T-helper 1 cell treated with Interleukin-12 subunit alpha and Interleukin-12 subunit beta and Interleukin-4 antibody, amounts not matched to agents 30 ng/mL and 1 ng/mL, for 36 hours (primary cell): ENCODE measurements at regions not wholly inside any gene's neighbourhood (a gene's known extent, or its start where the extent isn't known, plus 50 kb on each side); places are given as distances from the start of the nearest gene placed in this dataset.

Experiments used
- intact Hi-C: fragments of 100-400 bp; cut with micrococcal nuclease; formaldehyde crosslinking; loops from one replicate; pipeline ENCODE4 v1.15.1; 2024

DNA sequence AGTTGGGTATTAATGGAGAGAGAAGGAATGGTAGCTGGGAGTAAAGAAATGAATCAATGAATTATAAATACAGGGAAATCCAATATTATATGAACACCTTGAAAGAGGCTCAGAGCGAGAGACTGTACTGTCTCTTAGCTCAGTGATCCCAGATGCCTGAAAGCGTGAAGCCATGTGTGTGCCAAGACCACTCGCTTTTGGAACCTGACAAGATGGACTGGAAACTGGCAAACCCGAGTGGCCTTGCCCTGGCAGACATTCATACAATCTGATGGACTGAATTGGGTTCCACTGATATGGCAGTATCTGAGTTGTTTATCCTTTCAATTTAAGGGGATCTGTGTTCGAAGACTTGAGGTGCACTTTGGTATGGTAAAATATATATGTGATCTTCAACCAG is 170.3 kb downstream of the ERCC6L2 start:
- intact Hi-C loops: no loop called here

DNA sequence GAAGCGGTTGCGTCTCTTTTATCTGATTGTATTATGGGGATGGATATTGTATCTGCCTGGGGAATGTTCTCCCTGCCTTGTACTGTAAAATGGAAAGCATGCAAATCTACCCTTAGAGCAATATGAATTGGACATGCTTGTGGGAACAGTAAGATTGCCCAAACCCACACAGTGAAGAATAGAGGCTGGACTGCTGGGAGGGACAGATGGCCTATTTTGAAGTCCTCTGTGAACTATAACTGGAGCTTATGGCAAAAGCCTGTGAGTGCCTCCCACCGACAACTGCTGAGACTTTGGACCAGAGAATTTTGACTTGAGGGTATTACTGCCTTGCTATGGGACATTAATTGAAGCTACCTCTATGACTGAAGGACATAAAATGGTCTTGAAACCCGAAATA is 168.9 kb downstream of the ERCC6L2 start:
- intact Hi-C loops: no loop called here

DNA sequence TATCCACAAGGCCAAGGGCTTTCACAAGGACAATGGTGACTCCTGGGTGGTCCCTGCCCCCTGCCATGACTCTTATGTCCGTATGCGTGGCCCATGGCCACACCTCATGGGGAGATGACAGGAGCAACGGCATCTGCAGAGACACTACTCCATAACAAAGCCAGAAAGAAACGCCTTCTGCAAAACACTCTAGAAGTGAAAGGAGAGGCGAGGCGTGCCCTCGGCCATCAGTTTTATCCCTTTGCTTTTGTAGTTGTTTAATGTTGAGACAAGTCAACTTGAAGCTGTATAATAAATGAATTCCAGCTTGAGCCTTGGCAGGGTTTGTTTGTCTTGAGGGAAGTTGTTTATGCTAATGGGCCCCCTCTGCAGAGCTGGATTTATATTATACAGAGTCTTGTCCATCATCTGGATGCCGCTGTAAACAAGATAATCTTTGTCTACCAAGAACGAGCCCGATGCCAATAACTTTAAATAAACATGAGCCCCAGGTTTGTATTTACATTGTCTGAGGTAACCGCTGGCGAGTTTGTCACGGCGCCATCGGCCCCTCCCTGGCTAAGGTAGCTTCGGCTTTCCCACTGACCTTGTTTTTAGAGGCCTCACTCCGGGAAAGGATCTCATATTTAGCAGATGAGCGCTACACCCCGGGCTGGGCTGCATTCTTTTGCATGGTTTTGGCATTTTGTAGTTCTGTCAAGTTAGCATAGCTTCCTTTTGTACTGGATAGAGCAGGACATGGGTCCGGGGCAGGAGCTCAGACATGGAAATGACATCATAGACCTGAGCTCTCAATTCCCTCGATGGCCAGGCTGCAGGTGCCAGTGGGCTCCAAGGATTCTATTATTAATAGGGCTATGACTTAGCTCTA is 165.3 kb downstream of the ERCC6L2 start:
- intact Hi-C loops: no loop called here

DNA sequence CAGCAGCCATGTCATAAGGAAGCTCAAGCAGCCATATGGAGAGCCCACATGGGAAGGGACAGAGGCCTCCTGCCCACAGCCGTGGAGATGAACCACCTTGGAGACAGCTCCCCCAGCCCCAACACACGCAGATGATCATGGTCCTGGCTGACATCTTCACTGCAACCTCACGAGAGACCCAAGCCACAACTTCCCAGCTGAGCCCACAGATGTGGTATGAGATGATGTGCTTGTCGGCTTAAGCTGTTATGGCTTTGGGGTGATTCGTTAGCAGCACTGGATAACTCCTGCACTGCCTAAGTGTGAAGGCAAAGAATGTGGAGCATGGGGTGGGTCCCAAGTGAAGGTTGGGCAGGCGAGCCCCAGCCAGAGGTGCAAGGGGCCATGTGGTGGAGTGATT is 163.4 kb downstream of the ERCC6L2 start:
- intact Hi-C loops: no loop called here

DNA sequence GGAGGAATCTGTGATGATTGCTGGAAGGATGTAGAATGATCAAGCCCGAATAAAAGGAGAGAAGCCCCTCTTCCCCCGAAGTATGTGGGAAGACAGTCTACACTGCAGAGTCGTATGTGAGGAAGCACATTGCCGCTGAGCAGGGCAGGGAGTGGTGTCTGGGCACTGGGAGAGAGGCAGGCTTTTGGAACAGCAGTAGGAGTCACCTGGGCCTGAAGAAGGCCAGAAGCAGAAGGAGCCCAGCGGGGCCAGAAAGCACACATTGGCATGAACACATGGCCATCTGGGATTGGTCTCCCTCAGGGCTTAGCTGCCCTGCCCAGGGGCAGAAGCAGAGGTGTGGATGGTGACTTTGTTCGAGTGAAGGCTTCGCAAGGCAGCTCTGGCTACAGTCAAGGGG is 162.8 kb downstream of the ERCC6L2 start:
- intact Hi-C loops: no loop called here

DNA sequence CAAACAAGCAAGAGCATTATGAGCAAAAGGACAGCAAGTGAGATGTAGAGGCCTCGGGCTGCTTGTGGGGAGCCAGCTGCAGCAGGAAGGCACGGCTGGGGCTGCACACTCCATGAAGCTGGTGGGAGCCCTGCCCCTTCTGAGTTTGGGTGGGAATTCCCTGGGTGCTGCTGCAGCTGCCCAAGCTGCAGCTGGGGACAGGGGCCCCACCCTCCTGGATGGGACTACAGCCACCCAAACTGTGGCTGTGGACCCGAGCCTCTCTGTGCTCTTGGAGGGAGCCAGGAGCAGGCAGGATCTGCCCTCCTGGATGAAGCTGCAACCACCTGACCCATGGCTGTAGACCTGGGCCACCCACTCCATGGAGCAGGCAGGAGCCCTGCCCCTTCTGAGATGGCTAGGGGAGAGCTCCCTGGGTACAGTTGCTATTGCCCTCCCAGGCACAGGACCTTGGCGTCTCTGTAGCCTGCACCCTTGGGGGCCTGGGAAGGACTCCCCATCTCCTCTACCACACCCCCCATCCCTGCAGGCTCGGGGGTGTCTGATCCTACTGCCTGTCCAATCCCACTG is 159.1 kb downstream of the ERCC6L2 start:
- intact Hi-C loops: no loop called here

DNA sequence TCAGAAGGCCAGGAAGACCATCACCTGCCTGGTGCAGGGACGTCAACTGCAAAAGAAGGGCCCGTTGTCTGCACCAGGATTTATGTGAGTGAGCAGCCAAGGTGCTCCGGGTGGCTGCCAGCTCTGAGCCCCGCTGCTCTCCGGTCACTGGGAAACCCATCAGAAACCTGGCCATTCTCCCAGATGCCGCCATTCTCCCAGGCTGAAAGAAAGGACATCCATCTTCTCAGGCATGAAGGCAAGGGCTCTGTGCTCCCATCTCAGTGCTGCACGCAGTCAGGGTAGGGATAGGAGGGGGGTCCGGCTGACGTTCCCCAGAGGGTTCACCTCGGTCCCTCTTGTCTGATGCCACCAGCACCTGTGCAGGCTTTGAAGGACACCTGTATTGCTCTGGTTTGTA is 158.4 kb downstream of the ERCC6L2 start:
- intact Hi-C loops: no loop called here

DNA sequence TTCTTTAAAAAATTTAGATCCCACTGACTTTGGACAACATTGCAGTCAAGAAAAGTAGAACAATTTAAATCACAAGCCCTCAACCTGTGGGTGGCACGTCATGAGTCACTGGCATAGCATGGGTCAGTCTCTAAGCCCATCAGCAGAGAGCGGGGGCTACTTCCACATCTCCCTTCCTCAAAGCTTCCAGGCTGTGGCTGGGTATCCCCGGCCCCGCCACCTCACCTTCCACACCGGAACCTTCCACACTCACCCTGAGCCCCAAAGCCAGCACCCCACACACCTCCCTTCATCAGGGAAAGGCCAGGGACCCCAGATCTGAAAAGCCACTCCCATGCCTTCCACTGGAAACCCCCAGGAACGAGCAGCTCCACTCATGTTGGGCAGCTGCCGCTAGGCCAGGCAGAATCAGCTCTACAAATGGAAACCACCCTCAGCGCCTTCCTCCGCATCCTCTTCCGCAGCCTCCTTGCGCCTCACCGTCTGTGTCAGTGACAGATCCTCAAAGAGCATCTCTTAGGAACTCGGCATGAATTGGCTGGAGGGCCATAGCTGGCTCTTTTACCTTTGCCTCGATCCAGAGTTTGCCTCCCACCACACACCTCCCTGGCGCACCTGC is 156.5 kb downstream of the ERCC6L2 start:
- intact Hi-C loops: no loop called here

DNA sequence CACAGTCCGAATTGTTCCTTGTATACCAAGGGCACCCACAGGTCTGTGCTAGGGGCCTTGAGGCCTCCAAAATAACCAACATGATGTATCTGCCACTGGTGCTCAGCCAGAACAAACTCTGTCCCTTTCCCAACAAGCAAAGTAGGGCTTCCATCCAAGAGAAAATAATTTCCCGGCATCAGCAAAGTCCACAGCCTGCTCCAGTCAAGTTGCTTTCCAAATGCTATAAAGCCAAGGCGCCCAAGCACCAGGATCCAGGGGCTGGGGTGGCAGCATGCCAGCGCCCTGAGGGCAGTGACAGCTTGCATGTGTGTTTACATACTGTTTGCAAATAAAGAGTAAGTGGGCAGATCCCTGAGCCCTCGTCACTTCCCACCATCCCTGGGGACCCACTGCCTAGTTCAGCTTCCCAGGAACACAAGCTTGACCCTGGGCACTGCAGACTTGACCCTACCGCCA is 155.9 kb downstream of the ERCC6L2 start:
- intact Hi-C loops: no loop called here

DNA sequence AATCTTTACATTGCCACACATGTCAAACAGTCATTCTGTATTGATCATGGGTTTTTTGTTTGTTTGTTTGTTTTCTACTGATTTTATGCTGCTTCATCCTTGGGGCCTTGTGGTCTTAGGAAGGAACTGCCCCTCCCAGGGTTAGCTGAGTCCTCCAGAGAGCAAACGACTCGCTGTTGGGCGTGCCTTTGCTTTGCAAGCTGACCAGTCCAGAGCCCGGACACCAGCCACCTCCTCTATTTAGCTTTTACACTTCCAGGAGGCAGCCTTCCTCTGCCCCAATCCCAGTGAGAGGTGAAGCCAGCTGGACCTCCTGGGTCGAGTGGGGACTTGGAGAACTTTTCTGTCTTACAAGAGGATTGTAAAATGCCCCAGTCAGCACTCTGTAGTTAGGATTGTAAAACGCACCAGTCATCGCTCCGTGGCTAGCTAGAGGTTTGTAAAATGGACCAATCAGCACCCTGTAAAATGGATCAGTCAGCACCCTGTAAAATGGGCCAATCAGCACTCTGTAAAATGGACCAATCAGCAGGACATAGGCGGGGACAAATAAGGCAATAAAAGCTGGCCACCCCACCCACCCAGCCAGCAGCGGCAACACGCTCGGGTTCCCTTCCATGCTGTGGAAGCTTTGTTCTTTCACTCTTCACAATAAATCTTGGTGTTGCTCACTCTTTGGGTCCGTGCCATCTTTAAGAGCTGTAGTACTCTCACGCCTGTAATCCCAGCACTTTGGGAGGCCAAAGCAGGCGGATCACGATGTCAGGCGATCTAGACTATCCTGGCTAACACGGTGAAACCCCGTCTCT is 154.4 kb downstream of the ERCC6L2 start:
- intact Hi-C loops: no loop called here

DNA sequence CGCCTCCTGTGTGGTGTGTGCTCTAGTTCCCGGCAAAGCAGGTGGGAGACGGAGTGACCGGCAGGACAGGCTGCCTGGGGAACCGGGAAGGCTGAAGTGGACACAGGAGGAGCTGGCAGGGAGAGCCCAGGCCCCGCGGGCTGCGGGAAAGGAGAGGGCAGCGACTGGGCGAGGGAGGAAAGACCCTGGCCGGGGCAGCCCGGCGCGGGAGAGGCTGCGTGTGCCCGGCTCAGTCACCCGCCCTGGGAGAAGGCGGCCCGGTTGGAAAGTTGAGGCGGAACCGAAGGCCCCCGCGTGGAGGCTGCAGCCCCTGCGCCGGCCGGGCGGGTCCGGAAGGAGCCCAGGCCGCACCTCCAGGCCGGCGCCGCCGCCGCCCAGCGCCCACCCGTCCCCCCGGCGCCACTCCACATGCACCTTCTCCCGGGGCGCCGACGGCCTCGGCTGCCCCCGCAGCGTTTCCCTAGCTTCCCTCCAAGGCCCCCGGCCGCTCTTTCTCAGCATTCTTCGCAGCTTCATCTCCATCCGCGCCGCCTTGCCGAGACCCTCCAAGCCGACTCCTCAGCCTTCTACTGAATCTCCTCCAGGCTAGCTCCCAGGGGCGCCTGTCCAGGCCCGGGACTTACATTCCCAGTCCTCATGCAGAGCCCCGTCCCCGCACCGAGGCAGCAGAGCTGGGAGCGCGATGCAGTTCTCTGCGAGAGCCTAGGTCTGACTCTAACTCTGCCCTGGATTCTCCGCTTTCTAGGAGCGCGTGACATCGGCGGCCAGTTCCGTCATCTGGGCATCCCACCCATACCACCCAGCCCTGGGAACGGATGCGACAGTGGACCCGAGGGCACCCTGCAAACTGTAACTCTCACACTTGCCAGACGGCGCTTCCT is 152.0 kb downstream of the ERCC6L2 start:
- intact Hi-C loops: no loop called here

DNA sequence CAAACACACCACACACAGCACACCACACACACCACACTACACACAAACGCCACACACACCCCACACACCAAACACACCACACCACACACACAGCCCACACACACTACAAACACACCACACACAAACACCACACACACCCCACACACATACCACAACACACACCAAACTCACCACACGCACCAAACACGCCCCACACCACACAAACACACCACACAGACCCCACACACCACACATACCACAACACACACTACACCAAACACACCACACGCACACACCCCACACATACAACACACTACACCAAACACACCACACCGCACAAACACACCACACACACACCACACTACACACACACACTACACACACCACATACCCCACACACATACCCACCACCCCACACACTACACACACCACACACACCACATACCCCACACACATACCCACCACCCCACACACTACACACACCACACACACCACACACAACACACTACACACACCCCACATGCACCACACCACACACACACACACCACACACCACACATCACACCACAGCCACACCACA is 151.2 kb downstream of the ERCC6L2 start:
- intact Hi-C loops: no loop called here

DNA sequence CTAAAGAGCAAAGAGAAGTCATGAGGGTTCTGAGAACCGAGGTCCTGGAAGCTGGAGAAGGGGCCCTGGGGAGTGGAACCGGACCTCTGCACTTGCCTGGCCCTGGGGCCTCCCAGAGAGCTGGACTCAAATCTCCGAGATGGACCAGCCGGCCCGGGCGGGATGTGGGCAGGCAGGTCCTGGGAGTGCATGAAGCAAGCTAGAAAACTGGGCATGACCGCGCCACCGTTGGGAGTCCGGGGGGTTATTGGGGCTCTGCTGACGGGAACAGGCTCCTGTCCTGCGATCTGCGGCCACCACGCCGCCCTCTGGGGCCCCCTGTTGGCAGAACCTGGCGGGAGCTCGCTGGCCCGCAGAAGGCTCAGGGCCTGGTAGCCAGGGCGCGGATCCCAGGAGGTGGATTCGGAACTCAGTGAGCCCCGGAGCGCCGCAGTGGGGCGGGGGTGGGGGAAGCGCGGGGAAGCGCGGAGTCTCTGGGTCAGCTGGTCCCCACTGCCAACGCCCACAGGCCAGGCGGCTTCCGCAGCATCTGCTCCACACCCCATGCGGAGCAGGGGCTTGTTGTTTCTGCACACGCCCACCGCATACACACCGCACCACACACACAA is 150.6 kb downstream of the ERCC6L2 start:
- intact Hi-C loops: no loop called here

DNA sequence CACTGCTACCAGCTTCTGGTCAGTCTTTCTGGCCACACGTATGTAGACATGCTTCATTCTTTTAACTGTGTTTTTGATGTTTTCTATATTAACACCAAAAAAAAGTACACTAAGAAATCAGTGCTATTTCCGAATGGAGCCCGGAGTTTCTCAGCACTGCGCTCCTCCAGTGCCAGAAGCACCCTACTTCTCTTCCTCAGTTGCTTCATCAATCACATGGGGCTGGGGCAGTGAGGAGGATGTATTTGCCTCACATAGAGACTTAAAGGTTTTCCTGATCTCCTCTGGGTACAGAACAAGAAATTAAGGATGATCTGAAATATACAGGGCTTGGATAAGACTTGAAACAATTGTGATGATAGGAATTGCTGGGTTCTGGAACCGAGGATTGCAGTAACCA is 148.0 kb downstream of the ERCC6L2 start:
- intact Hi-C loops: loop anchor here (5.0 kb wide), 1 partner anchor 39 kb away; no protein-coding TSS in a partner anchor

DNA sequence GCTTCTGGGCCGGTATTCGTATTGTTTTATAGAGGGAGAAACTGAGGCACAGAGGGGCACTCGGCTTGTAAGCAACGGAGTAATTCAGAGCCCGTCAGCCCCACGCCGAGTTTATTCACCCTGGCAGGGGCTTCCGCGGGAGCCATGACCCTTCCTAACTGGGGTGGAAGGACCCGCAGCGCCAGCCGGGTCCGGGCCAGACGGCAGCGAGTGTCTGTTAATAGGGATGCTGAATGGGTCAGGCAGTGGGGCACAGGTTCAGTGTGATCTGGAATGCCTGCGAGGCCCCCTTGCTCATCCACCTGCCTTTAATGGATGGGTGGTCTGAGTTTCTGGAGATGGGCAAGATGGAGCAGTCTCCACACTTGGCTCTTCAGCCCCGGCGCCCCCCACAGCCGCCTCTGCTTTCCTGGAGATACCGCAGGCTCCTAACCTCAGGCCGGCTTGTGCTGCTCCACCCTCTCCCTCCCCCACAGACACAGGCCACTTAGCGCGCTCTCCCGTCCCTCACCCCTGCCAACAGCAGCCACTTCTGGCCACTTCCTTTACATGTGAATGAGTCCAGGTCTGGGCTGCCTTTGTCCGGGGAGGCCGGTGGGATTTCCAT is 147.1 kb downstream of the ERCC6L2 start:
- intact Hi-C loops: loop anchor here (5.0 kb wide), 1 partner anchor 40 kb away; no protein-coding TSS in a partner anchor

DNA sequence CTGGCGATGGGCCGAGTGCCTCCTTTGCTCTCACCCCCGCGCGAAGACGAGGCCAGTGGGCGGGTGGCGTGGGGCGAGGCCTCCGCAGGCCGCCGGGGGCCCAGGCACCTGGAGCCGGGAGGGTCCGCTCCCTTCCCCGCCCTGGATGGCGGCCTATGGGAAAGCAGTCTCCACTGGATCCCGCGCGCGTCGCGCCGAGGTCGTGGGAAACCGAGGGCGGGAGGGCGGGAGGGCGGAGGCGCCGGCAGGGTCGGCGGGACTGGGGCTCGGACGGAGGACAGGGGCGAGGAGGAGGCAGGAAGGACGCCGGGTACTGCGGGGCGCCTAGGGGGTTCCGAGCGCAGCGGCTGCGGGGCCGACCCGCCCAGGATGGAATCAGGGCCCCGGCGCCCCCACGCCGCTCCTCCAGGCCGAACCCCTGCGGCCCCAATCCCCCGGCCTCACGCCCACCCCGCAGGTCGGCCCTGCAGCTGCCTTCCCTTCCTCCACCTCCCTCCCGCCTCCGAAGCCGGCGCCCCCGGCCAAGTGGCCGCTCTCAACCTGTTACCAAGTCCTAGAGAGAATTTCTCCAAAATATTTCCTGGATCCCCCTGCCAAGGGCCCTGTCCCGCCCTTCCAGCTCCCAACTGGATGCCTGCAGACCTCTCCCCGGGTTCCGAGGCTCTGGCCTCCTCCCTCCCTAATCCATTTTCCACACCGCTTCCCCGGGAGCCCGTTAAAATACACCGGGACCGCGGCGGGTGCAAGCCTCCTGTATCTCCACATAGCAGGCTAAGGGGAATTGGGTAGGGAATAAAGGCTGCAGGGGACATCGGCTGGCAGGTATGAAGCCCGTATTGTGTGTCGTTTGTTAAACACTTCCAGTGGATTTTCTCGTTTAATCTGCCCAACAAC is 146.3 kb downstream of the ERCC6L2 start:
- intact Hi-C loops: loop anchor here (1.0 to 5.0 kb wide), 3 partner anchors 12 to 527 kb away; no protein-coding TSS in a partner anchor

DNA sequence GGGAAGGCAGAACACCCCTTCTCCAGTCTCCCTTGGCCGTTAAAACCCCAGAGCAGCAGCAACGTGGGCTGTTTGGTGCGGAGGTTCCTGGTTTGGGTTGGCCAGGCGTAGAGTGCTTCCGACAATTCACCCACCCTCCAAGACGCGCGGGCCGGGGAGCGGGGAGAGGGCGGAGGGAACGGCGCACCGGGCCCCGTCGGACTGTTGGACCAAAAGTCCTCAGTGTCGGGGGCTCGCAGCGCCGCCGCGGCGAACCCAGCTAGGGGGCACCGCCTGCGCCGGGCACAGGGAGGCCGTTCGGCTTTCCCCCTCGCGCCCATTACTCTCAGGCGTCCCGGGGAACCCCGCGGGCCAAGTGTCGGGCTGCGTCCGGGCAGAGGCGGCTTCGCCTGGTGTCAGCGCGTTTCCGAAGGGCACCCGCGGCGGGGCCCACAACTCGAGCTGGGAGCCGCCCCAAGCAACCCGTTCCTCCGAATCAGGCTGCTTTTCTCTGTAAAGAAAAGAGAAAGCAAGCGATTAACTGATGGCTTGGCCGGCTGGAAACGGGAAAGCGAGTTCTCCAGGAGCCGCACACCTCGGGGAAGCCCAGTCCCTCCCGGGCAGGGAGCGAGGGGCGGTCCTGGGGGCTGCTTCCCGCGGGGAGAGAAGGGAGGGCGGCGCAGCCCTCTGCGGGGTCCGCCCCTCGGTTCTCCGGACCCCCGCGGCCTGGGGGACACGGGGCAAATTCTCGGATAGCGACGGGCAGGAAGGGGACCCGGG is 145.5 kb downstream of the ERCC6L2 start:
- intact Hi-C loops: loop anchor here (1.0 to 5.0 kb wide), 3 partner anchors 12 to 527 kb away; no protein-coding TSS in a partner anchor
